Kasumi-1 (cell line): ENCODE measurements at regions not wholly inside any gene's neighbourhood (a gene's known extent, or its start where the extent isn't known, plus 50 kb on each side); places are given as distances from the start of the nearest gene placed in this dataset.

ENCODE experiments used
- DNase-seq, 2 experiments: peaks; one replicate each; lab custom pipeline; 2025; lab: John Stamatoyannopoulos, UW

DNA sequence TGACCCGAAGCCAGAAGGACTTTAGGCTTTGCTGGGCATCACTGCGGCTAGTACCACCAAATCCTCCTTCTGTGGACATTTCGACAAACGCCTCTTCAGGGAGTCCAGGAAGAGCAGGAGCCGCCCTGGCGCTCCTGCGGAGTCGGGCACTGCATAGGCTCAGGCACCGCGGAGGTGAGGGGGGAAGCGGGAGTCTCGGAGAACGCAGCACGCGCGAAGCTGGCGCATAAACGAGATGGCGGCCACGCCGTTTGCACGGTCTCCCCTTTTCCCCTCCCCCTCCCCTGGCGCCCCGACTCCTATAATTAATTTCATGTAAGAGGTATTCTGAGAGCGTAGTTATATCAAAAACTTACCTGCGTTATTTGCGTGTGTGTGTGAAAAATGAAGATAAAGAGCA lies 137.8 kb upstream of the GAS1 start:
- no peak for DNase-seq

DNA sequence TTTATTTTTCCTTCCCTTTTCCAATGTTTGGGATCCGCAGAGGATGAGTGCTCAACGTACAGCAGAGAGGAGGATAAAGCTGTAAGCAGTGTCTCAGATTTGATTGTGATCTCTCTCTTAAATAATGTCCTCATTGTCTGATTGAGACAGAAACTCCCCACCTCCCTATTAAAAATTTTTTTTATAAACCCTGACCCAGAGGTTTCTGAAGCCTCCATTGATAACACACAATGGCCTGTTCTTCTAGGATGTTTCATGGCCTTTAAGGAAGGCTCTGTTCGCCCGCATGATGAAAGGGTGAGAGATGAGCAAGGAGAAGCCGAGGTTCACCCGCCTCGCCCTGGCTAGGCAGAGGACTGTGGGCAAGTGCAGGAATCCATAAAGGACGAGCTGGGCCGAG lies 138.2 kb upstream of the GAS1 start:
- DNase-seq, result no peak

DNA sequence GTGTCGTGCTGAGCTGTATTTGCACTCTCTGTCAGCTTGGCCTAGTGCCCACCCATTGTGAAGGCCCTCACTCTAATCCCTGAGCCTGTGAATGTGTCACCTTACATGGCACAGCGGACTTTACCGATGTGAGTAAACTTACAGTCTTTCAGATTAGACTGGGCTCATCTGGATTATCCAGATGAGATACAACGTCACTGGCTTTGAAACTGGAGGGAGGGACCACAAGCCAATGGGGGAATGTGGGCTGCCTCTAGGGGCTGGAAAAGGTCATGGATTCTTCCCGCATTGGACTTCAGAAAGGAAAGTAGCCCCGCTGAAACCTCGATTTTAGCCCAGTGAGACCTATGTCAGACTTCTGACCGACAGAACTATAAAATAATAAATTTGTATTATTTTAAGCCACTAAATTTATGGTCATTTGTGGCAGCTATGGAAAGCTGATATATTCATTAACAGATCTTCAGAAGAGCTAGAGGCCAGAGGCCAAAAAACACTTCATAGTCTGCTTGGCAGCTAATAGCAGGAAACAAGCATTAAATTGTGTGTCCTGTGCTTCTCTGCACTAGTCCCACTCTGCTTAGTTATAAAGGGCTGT lies 139.0 kb upstream of the GAS1 start:
- no peak for DNase-seq

DNA sequence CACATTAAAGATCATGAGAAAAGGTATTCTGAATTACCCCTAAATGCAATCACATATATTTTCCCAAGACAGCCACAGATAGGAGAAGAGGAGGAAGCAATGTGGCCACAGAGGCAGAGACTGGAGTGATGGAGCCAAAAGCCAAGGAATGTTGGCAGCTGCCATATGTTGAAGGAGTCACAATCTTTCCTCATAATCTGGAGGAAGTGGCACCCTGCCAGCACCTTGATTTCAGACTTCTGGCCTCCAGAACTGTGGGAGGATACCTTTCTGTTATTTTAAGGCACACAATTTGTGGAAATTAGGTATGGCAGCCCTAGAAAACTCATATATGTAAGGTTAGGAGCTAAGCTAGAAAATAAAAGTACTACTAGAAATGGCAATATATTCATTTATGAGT lies 139.9 kb upstream of the GAS1 start:
- DNase-seq, result no peak

DNA sequence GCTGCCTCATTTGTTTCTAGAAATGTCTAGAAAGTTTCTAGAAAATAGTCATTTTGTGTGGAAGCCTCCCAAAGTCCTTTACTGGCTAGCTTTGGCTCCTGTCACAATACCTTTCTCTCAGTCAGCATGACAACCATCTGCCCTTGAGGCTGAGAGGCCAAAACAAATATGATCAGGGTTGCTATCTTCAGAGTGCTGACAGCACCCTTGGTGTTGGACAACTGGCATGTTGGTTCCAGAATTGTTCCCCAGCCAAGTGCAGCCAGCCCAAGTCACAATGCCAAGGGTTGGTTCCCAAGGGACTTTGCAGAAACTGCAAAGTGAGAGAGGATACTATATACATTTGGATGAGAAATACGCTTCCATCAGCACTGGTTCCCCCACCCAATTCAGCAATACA lies 140.9 kb upstream of the GAS1 start:
- DNase-seq, result no peak

DNA sequence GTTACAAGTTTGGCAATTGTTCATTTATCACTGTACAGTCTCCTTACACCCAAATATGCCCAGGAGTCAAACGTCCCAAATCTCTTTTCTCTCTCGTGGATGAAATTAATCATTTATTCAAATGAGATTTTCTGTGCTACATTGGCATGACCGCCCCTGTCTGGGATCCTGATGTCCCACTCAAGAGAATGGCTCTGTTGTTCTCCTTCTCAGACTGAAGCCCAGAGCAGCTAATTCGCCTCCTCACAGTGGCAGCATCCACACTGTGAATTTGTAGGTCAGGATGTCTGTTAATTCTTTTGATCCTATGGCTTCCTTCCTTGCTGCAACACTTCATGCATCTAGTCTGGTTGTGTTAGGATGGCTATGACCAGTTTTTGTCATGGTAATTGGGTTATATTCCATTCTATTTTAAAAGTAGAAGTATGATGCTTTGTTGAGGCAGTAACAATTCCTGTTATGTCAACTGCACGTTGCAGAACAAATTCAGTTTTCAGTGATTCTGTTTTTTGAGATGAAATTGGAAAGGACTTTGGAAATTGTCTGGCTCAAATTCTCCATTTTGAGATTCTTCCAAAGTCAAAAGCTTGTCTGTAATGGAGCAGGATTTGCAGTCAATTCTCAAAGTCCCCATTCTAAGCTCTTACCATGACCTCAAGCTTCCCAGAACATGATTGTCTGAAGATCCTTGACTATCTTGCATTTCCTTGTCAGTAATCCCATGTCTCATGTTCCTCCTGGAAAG lies 141.5 kb upstream of the GAS1 start:
- no peak for DNase-seq

DNA sequence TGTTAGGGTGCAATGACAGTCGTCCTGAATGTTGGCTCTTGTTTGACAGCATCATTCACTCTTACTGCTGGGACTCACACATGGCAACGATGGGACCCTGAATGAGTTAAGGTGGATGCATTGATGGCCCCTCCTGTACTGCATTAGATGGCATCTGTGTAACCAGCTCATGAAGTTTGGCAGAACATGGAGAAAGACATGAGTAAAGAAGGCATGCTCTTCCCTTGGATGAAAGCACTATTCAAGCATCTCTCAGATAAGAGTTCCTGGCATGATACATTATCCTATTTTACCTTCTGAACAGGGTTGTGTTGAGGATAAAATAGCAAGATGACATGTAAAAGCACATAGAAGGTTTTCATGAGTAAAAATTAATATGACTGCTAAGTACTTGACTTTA lies 142.2 kb upstream of the GAS1 start:
- DNase-seq, result no peak

DNA sequence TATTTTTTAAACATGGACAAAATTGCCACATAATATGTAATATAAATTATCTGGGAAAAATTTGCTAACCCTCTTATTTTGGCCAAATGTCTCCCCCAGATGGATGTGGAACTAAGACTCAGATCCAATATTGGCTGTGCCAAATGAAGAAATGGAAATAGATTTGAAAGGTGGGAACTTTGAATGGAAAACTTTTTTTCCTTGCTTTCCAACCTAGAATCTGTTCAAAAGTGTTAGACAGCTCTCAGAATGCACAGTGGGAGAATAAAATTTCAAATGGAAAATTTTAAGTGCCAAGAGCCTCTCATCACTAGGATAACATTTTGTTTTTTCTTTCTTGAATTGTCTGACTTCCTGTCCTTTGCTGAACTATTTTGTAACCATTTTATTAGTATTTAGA lies 142.6 kb upstream of the GAS1 start:
- DNase-seq, result no peak

DNA sequence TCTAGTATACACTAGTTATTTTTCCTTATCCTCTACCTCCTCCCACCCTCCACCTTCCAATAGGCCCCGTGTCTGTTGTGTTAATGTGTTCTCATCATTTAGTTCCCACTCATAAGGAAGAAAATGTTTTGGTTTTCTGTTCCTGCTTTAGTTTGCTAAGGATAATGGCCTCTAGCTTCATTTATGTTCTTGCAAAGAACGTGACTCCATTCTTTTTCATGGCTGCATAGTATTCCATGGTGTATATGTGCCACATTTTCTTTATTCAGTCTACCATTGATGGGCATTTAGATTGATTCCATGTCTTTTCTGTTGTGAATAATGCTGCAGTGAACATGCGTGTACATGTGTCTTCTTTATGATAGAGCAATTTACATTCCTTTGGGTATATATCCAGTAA lies 146.5 kb upstream of the GAS1 start:
- DNase-seq, result no peak

DNA sequence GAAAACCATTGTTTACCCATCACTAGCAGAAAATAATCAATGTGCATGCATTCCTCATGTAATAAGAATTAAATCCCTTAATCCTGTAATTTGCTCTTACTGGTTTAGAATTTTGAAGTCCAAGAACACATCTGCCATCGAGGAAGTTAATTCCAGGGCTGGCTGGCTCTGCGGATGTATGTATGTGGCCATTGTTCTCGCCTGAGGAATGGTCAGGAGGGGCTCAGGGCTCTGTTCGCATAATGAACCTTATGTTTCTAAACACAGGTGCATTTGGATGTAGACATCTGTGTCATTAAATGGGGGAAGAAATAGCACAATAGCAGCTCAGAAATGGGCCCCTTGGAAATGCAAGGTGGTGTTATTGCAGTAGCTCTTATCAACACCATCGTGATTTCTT lies 148.6 kb upstream of the GAS1 start:
- DNase-seq, result no peak

DNA sequence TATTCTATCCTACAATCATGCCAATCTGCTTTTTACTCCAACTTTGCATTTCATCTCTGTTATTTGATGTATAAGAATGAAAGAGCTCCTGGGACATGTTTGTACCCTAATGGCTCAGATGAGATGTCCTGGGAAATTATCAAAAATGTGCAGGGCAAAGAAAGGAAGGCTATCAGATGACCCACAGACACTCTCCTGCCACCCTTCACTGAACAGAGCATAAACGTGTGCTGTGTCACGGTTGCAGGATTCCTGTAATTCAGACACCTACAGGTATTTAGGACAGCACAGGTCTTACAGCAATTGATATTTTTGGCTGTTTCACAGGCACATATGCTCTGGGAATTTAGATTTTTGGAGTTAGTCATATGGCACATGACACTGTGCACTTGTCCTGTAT lies 149.2 kb upstream of the GAS1 start:
- no peak for DNase-seq

DNA sequence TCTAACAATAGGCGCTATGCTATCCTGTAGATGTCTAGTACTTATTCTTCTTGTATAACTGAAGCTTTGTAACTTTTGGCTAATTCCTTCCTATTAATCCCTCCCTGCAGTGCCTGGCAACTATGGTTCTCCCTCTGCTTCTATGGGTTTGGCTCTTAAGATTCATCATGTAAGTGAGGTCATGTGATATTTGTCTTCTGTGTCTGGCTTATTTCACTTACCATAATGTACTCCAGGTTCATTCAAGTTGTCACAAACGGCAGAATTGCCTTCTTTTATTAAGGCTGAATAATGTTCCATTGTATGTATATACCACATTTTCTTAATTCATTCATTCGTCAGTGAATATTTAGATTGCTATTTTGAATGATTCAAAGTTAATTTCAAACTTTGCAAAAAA lies 149.9 kb upstream of the GAS1 start:
- no peak for DNase-seq

DNA sequence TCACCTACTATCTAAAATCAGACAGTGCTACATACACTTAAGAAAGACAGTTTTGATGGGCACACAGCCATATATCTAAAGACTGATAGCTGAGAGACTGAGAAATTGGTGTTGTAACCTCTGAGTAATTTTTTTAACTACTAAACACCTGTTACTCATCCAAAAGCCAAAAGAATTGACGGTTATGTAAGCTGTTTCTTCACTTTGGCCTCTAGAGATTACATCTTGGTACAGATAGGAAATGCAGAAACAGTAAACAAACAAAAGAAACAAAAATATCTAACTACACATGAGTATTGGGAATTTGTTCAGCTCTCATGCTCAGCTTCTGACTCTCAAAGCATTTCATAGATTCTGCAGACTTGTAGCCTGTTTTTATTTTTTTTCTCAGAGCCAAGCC lies 152.1 kb upstream of the GAS1 start:
- no peak for DNase-seq

DNA sequence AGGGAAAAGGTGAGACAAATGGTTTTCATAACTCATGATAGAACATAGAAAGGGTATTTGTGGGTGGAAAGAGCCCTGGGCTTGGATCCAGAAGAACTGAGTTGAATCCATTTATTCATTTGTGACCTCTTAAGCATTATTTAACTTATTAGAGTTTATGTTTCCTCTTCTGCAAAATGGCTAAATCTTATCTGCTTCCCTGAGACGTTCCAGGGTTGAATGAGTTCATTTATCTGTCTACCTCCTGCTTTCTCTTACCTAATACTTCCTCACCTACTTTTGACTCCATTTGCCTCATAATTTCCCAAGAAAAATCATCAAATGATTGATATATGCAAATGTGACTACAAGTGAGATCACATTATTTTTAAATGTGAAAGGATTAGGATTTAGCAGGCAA lies 152.7 kb upstream of the GAS1 start:
- no peak for DNase-seq

DNA sequence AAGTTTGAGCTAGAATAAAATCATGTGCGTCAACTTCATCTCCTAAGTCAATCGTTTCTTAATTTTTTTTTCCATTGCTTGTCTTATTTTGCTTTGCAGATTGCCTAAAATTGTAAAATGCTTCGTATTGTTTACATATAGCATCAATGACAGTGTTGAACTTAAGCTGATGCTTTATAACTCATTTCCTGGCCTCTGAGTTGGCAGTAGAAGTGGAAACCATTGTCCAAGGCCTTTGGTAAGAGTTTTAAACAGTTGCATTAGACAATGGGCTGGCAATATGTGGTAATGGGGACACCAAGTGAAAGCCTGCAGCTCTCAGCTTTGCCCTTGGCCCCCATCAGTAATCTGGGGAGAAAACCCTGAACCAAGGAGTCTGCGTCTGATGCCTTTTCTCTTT lies 154.8 kb upstream of the GAS1 start:
- DNase-seq, result no peak

DNA sequence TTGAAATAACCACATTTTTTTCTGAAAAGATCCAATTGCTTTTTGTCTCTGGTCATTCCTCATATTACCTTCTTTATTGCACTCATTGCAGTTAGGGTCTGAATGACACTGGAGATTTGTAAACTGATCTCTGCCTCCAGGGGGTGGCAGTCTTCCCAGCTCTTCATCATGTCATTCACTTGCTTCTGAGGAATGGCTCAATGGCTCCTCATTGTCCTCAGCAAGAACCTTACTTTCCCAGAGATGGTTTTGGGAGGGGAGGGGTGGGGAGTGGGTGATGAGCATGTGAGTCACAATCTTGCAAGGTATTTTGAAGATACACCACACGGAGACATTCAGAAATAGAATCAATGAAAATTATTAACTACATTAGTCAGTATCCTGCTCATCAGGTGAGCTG lies 159.8 kb upstream of the GAS1 start:
- no peak for DNase-seq

DNA sequence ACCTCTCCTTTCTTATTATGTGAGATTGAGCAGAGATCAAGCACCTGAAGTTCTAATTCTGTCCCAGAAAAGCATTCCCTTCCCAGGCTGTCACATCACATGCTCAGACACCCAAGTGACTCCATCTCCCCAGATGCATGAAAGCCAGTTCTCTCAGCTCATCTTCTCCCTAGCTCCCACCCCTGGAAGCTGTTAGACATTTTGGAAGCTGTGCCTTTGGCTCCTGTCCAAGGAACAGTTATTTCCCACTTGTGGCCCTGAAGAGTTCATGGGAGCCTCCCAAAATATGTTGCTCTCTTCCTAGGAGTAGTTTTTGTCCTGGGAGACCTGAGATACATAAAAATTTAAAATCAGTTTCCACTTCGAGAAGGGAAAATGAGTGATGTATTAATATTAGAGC lies 161.4 kb upstream of the GAS1 start:
- no peak for DNase-seq

DNA sequence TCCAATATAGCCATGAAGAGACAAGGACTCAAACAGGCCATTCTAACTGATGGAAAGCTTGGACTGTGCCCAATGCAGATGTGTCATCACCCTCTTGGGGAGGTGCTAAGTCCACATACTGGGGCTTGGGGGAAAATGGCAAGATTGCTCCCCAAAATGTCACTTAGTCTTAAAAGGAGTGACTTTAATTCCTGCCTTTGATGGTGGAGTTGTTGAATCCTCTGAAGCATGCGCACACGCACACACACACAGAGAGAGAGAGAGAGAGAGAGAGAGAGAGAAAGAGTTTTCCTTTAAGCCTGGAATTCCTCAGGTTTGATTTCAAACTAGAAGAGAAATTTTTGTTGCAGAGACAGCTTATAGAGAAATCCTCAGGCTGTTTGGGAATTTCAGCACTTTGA lies 161.9 kb upstream of the GAS1 start:
- DNase-seq, result no peak

DNA sequence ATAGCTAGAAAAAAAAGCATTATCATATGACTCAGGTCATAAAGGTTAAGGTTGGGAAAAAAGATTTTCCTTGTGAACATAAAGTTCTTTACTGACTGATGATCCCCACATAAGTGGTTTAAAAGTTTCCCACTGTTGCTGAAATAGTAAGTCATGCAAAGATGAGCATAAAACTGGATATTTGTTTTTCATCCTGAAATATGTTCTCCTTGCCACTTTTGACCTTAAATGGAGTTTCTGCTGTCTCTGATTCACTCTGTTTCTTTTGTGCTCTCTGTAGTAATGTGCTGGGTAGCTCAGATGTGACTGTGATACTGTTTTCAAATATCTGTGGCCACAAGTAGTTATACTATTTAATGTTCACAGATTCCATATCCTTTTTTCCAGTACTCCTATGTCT lies 162.5 kb upstream of the GAS1 start:
- no peak for DNase-seq

DNA sequence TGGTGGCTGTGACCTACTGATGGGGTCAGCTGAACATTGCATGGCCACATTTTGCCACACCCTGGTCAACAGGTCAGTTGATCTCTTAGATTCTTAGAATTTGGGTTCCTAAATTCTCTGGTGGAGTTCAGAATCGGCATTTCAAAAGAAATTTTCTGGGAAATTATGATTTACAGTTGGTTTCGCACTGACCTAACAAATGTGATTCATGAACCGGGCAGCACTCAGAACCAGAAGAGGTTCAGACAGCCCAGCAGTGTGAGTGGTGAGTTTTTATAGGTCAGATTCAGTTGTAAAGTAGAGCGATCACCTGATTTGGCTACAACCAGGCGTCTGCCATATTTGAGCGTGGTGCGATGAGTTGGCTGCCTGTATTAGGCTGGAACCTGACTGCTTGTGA lies 163.7 kb upstream of the GAS1 start:
- no peak for DNase-seq

DNA sequence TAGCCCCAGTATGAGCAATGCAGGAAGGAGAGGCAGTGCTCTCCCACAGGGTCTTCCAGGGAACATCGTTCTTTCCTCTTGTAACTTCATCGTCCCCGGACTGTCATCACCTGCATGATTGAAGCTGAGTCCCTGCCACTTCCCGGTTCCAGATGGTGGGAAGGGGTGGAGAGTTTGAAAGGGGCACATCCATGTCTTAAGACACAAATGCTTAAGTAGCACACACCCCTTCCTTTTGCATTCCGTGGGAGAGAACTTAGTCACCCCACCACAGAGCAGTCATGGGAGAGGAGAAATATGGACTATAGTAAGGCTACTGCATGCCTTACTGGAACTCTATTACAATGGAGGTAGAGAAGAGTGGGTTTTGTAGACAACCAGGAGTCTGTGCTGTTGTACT lies 165.3 kb upstream of the GAS1 start:
- no peak for DNase-seq

DNA sequence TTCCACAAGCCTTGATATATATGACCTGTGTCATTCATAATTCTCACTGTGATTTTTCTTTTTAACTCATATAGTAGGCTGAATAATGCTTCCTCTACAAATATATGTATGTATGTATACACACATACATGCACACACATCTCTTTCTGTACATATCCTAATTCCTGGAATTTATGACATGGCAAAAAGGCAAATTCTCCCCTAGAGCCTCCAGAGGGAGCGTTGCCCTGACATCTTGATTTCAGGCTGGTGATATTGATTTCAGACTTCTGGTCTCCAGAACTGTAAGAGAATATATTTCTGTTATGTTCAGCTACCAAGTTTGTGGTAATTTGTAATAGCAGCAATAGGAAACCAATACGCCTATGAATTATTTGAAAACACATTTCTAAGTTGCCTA lies 166.6 kb upstream of the GAS1 start:
- DNase-seq, result no peak

DNA sequence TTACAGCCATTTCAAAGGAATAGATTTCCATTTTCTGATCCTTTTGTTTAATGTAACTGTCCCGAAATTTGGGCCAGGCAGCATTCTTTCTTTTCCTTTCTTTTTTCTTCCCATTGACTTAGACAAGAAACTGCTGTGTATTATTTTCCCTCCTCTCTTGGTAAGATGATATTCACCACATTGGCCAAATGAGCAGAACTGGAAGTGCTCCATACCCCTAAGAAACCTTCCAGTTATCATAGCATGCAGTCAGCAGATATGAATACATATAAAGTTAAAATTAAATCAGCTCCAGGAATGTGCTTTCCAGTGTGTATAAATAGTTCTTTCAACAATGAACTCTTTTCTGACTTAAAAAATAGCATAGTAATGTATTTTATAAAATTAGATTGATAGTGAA lies 168.5 kb upstream of the GAS1 start:
- no peak for DNase-seq

DNA sequence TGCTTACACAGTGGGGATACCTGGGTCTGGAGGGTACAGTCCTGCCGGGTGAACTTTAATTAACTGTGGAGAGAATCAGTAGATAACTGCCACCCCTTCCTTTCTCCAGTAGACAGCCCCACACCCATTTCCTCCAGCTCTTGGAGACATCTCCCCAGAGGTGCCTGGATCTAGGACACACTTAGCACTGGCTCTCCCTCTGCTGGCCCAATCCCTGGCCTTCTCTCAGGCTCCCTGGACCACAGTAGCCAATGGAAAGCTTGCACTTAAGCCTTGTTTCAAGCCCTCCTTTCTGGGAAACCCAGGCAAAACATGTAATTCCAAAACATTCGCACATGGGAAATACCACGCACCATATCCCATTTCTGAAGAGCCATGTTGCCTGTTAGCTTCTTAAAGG lies 169.2 kb upstream of the GAS1 start:
- DNase-seq, result no peak
